Ishikawa (cell line): ENCODE measurements at regions not wholly inside any gene's neighbourhood (a gene's known extent, or its start where the extent isn't known, plus 50 kb on each side); places are given as distances from the start of the nearest gene placed in this dataset.

ENCODE experiments used
- CEBPB ChIP-seq: IDR thresholded peaks from 2 replicates; pipeline ENCODE4 v1.6.1; 2012
- EGR1 ChIP-seq: IDR thresholded peaks from 2 replicates; pipeline ENCODE4 v1.6.1; 2012
- NFIC ChIP-seq: IDR thresholded peaks from 2 replicates; pipeline ENCODE4 v1.6.1; 2012
- TAF1 ChIP-seq: IDR thresholded peaks from 2 replicates; pipeline ENCODE4 v1.6.1; 2012; ENCODE audit warnings: low read depth, mild to moderate bottlenecking

DNA sequence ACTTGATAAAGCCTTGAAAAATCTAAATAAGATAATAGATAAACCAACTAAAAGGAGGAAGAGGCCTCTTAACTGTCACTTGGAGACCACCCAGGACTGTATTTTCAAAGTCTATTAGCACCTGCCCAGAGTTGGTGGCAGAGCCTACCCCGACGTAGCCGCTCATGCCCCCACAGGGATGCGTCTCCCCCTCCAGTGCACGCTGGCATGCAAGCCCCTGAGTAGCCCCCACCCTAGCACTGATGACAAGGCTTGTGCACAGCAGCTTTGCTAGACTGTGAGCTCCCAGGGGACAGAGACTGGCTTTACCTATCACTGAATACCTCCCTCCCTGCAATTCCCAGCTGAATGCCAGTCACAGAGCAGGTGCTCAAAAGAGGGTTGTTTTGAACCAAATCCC is 54.1 kb upstream of the HES1 start:
- TF ChIP-seq CEBPB (no peak), TAF1 (no peak), NFIC (no peak), EGR1 (no peak)
